K562 (cell line): ENCODE measurements at regions not wholly inside any gene's neighbourhood (a gene's known extent, or its start where the extent isn't known, plus 50 kb on each side); places are given as distances from the start of the nearest gene placed in this dataset.
A peak's percentile ranks its signal among the peaks of the same experiment; 100 is the strongest.

Source experiments
- ATAC-seq: fragments of 200-7000 bp; cut with Tn5 transposase; 3 replicates; pipeline ENCODE4 v1.9.1; 2020; ENCODE audit warnings: moderate library complexity
- BruUV-seq: library from RNA; stranded (reverse); fragments of 400-500 nt; replicated peaks from 2 replicates; lab custom pipeline; 2021; lab: Mats Ljungman, UMichigan
- CTCF ChIA-PET: fragments of 300-600 bp; formaldehyde crosslinking; extraction: SDS; loops from one replicate; lab custom pipeline; 2021; ENCODE audit warnings: low intra/inter-chr PET ratio; lab: Yijun Ruan, JAX
- POLR2A ChIA-PET: fragments of 300-600, 350-650 bp; sonication (Branson Sonifier 250); formaldehyde crosslinking; extraction: SDS; loops from one replicate; lab custom pipeline; 2021; ENCODE audit warnings: antibody characterized with exemption, inconsistent platforms; lab: Yijun Ruan, JAX
- DNase-seq, 4 experiments: peaks; one replicate each; pipeline versions ENCODE4 v3.0.0 to v3.0.0-alpha.2; 2011 to 2018; ENCODE audit warnings: low spot score in 3 of 4, mixed read lengths in 3 of 4; ENCODE audit errors: extremely low read depth in 1 of 4
- FAIRE-seq: peaks from 2 replicates; lab custom pipeline; 2011; peaks lifted over from hg19 to GRCh38; lab: Jason Lieb, UNC
- H2AFZ ChIP-seq: 2 replicates; pipeline ENCODE4 v1.6.0; 2011; ENCODE audit warnings: low read depth, low read length, control low read depth, inconsistent platforms
- H3K27ac ChIP-seq: fragments of 200-600 bp; 3 replicates; pipeline ENCODE4 v1.8.0; 2011; ENCODE audit warnings: low read depth, mild to moderate bottlenecking, control low read depth, inconsistent platforms, low read length, moderate library complexity, mixed read lengths; ENCODE audit errors: extremely low read depth
- H3K27me3 ChIP-seq, 2 experiments: fragments of 300-600 bp in 1 of 2; 2 replicates in 1 of 2; 3 replicates in 1 of 2; pipeline versions ENCODE4 v1.6.0 to v1.8.0; 2011; ENCODE audit warnings: inconsistent platforms in 2 of 2, low read length in 2 of 2, mild to moderate bottlenecking in 1 of 2, mixed read lengths in 1 of 2, moderate library complexity in 1 of 2; ENCODE audit not compliant: control insufficient read depth in 2 of 2, insufficient read depth in 2 of 2
- H3K36me3 ChIP-seq: fragments of 300-600 bp; 3 replicates; pipeline ENCODE4 v1.8.0; 2011; ENCODE audit warnings: mild to moderate bottlenecking, low read length, inconsistent platforms; ENCODE audit not compliant: control insufficient read depth, insufficient read depth
- H3K4me1 ChIP-seq, 2 experiments: fragments of 200-600 bp in 1 of 2; replicated peaks in 1 of 2; 2 replicates in 1 of 2; 3 replicates in 1 of 2; pipeline versions ENCODE4 v1.5.1 to v1.8.0; 2011; ENCODE audit warnings: inconsistent platforms in 2 of 2, low read length in 2 of 2, mild to moderate bottlenecking in 1 of 2, mixed read lengths in 1 of 2, moderate library complexity in 1 of 2; ENCODE audit not compliant: control insufficient read depth in 2 of 2, insufficient read depth in 2 of 2
- H3K4me2 ChIP-seq: 2 replicates; pipeline ENCODE4 v1.6.1; 2011; ENCODE audit warnings: low read length, control low read depth, inconsistent platforms, mixed read lengths; ENCODE audit not compliant: insufficient read depth
- H3K4me3 ChIP-seq: fragments of 200-600 bp; sonication (generic), shearing (Covaris generic); 2 replicates; pipeline ENCODE4 v1.5.1; 2016; ENCODE audit warnings: control low read depth, inconsistent platforms
- H3K79me2 ChIP-seq: fragments of 200-600 bp; 3 replicates; pipeline ENCODE4 v1.8.0; 2011; ENCODE audit warnings: low read length, inconsistent platforms; ENCODE audit not compliant: control insufficient read depth, insufficient read depth
- H3K9ac ChIP-seq, 2 experiments: 2 replicates each; pipeline versions ENCODE4 v1.6.0 to v1.6.1; 2011; ENCODE audit warnings: low read depth in 2 of 2, low read length in 2 of 2, control low read depth in 1 of 2, inconsistent platforms in 1 of 2, mild to moderate bottlenecking in 1 of 2, mixed read lengths in 1 of 2; ENCODE audit not compliant: insufficient read depth in 1 of 2
- H3K9me1 ChIP-seq: one replicate; pipeline ENCODE4 v1.6.0; 2011; ENCODE audit warnings: inconsistent platforms, mild to moderate bottlenecking, low read length, moderate library complexity; ENCODE audit not compliant: control insufficient read depth, insufficient read depth
- H3K9me3 ChIP-seq: replicated peaks from 2 replicates; pipeline ENCODE4 v1.5.1; 2011; ENCODE audit warnings: low read depth, low read length, inconsistent platforms; ENCODE audit not compliant: control insufficient read depth, insufficient read depth
- H4K20me1 ChIP-seq: replicated peaks from 2 replicates; pipeline ENCODE4 v1.6.1; 2011; ENCODE audit warnings: low read length, inconsistent platforms, mixed read lengths; ENCODE audit not compliant: control insufficient read depth, insufficient read depth
- BDP1 ChIP-seq: IDR thresholded peaks from 3 replicates; pipeline ENCODE4 v1.6.1; 2011; ENCODE audit not compliant: insufficient read length, insufficient read depth
- C11orf30 ChIP-seq: fragments of 450-650 bp; IDR thresholded peaks from 2 replicates; pipeline ENCODE4 v1.6.1; 2016; ENCODE audit warnings: low read depth, mild to moderate bottlenecking
- DACH1 ChIP-seq: fragments of 450-650 bp; IDR thresholded peaks from 2 replicates; pipeline ENCODE4 v1.6.1; 2018; ENCODE audit not compliant: partially characterized antibody
- DPF2 ChIP-seq: fragments of 450-650 bp; IDR thresholded peaks from 2 replicates; pipeline ENCODE4 v1.6.1; 2016
- FOXP1 ChIP-seq: sonication (generic); formaldehyde crosslinking; IDR thresholded peaks from 2 replicates; pipeline ENCODE4 v1.8.0; 2022; ENCODE audit warnings: mild to moderate bottlenecking, missing genetic modification reagents
- ILK ChIP-seq: fragments of 450-650 bp; IDR thresholded peaks from 2 replicates; pipeline ENCODE4 v1.6.1; 2016; ENCODE audit warnings: missing genetic modification characterization, low read depth, mild to moderate bottlenecking, missing compliant biosample characterization, moderate library complexity, borderline replicate concordance
- KAT2B ChIP-seq: IDR thresholded peaks from one replicate; pipeline ENCODE4 v1.6.1; 2012; ENCODE audit warnings: low read depth, mild to moderate bottlenecking, control low read depth, inconsistent platforms, low read length, moderate library complexity
- MAFG ChIP-seq: fragments of 450-650 bp; conservative IDR thresholded peaks from 2 replicates; pipeline ENCODE4 v1.6.1; 2016; ENCODE audit warnings: missing genetic modification characterization, missing compliant biosample characterization
- NFE2 ChIP-seq: IDR thresholded peaks from 2 replicates; pipeline ENCODE4 v1.6.1; 2014; ENCODE audit warnings: antibody characterized with exemption, low read depth
- SMARCA4 ChIP-seq: fragments of 450-650 bp; IDR thresholded peaks from 2 replicates; pipeline ENCODE4 v1.6.1; 2016
- TAF9B ChIP-seq: fragments of 450-650 bp; IDR thresholded peaks from 2 replicates; pipeline ENCODE4 v1.6.1; 2018; ENCODE audit warnings: mild to moderate bottlenecking; ENCODE audit not compliant: partially characterized antibody
- TEAD4 ChIP-seq, 2 experiments: sonication (generic) in 1 of 2; formaldehyde crosslinking in 1 of 2; IDR thresholded peaks; 2 replicates each; pipeline versions ENCODE4 v1.6.1 to v1.8.0; 2012 to 2022; ENCODE audit warnings: borderline replicate concordance in 1 of 2, inconsistent platforms in 1 of 2, low read length in 1 of 2, mild to moderate bottlenecking in 1 of 2, missing genetic modification reagents in 1 of 2
- ZNF696 ChIP-seq: fragments of 250-450 bp; sonication (Bioruptor Pico); conservative IDR thresholded peaks from 2 replicates; pipeline ENCODE4 v1.4.0; 2020; ENCODE audit warnings: mild to moderate bottlenecking, moderate library complexity
- ZSCAN32 ChIP-seq: fragments of 450-650 bp; formaldehyde crosslinking; IDR thresholded peaks from 2 replicates; pipeline ENCODE4 v1.4.0; 2020; ENCODE audit warnings: mild to moderate bottlenecking, moderate library complexity
- WGBS: fragments of 100-300 bp; shearing (Covaris generic); methylation state at CpG from one replicate; pipeline ENCODE4 v1.1.6; 2016; ENCODE audit warnings: low coverage, mixed read lengths; ENCODE audit not compliant: insufficient coverage; ENCODE audit errors: missing lambda C conversion rate; 5-methylcytosine and 5-hydroxymethylcytosine counted together
- in situ Hi-C: fragments of 300-500 bp; cut with MboI; formaldehyde crosslinking; loops from 4 replicates; pipeline ENCODE4 v1.15.0; 2018; ENCODE audit warnings: inconsistent platforms, mixed read lengths
- intact Hi-C: fragments of 100-400 bp; cut with micrococcal nuclease; formaldehyde crosslinking; loops from 2 replicates; pipeline ENCODE4 v1.14.2; 2022
- TF ChIP-seq, protein P1 (sequence below): sonication (generic); formaldehyde crosslinking; IDR thresholded peaks from 2 replicates; pipeline ENCODE4 v1.8.1; 2023; ENCODE audit warnings: mild to moderate bottlenecking, missing genetic modification reagents, moderate library complexity
- TF ChIP-seq, protein P2 (sequence below): sonication (generic); formaldehyde crosslinking; IDR thresholded peaks from 2 replicates; pipeline ENCODE4 v1.8.1; 2023; ENCODE audit warnings: mild to moderate bottlenecking, missing genetic modification reagents
- TF ChIP-seq, protein P3 (sequence below): sonication (generic); formaldehyde crosslinking; IDR thresholded peaks from 2 replicates; pipeline ENCODE4 v1.8.0; 2022; ENCODE audit warnings: mild to moderate bottlenecking, missing genetic modification reagents

DNA sequence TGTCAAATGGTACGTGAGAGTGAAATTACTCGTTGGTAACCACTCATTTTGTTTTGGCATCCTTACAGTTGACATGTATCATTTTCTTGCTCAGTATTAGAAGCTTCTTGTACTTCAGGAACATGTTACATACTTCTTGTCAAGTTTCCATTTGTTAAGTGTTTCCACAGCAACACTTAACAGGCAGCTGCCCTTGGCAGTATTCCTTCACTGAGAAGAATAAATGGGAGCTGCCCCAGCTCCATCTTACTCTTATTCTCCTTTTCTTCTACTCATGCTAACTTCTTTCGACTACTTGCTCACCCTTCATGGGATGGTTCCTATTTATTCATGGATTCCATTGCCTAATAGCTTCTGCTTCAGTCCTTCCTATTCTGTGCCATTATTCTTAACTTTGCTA lies 60.1 kb upstream of the TUBA3E start (continued):
- TF ChIP-seq, protein P1, sequence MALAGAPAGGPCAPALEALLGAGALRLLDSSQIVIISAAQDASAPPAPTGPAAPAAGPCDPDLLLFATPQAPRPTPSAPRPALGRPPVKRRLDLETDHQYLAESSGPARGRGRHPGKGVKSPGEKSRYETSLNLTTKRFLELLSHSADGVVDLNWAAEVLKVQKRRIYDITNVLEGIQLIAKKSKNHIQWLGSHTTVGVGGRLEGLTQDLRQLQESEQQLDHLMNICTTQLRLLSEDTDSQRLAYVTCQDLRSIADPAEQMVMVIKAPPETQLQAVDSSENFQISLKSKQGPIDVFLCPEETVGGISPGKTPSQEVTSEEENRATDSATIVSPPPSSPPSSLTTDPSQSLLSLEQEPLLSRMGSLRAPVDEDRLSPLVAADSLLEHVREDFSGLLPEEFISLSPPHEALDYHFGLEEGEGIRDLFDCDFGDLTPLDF (CRISPR knock-in tag) = no peak
- no peak for TF ChIP-seq ZNF696 (CRISPR knock-in tag)
- no peak for TF ChIP-seq FOXP1 (CRISPR knock-in tag)
- no peak for TF ChIP-seq DPF2
- TF ChIP-seq TAF9B = no peak
- no peak for TF ChIP-seq BDP1

DNA sequence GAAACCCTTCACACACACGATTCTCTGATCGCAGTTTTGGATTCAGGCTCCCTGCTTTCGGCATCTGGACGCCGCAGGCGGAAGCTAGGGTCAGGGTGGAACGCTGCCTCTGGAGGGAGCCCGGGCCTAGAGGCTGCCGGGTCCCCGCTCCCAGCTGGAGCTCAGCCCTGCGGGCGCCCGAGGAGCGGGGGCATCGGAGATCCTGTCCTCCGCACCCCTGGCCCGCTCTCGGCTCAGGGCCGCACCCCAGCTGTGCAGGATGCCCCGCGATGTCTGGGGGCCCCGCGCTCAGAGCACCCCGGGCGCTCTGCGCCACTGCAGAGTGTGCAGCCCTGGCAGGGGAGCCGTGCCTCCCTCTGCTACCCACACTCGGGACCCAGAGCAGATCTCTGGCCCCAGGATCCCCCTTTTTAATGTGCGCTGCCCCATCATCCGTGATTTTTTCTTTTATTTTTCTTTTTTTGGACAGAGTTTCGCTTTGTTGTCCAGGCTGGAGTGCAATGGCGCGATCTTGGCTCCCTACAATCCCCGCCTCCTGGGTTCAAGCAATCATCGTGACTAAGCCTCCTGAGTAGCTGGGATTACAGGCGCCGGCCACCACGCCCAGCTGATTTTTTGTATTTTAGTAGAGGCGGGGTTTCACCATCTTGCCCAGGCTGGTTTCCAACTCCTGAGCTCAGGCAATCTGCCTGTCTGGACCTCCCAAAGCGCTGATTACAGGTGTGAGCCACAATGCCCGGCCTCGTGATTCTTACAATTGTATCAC lies 54.8 kb upstream of the TUBA3E start:
- Histone ChIP-seq H3K9ac (no peak overlapping the region), H4K20me1 (no peaks in the 10 kb centered on the region), H3K9me3 (no peaks in the 10 kb centered on the region), H3K36me3 (no peaks in the 10 kb centered on the region), H3K27ac (no peak overlapping the region), H3K4me2 (peak overlapping the region; percentile 27), H2AFZ (peak overlapping the region; percentile 44; the same call in 1 of the 2 replicates), H3K27me3 (peaks cover 24 to 37% of the 10 kb centered on the region in 2 experiments), H3K9me1 (no peaks in the 10 kb centered on the region), H3K4me3 (peak overlapping the region; percentile 21; the same call in 1 of the 2 replicates), H3K79me2 (no peaks in the 10 kb centered on the region), H3K4me1 (peaks cover 0 to 19% of the 10 kb centered on the region in 2 experiments; a peak in 2 of 5 replicates)
- in situ Hi-C loops (no loop called here), intact Hi-C loops (no loop called here)
- no TSS peak for BruUV-seq
- under 1% methylated on average over 41 of the region's 42 CpGs for WGBS
- ChIA-PET CTCF (no interaction called here), POLR2A (interaction anchor here (1.2 kb wide), 1 partner anchor 11 kb away, joined by 4 read pairs; no protein-coding TSS in a partner anchor)
- FAIRE-seq (peak; percentile 77), DNase-seq (peak in 2 of 4 experiments; percentile 28 to 30), ATAC-seq (peak; percentile 83)
- TF ChIP-seq ZSCAN32 (CRISPR knock-in tag) (no peak), NFE2 (0 out of 2 replicates have a peak, but pooled peaks have one; percentile 8), MAFG (tag) (peak; percentile 23; the same call in 1 of the 2 replicates), ILK (tag) (no peak), SMARCA4 (0 out of 2 replicates have a peak, but pooled peaks have one; percentile 15), KAT2B (no peak), C11orf30 (peak; percentile 38; the same call in 1 of the 2 replicates), DACH1 (no peak), TEAD4 (IDR thresholded peaks at IDR 0.05; ENCODE audit: low read length) (no peak), TEAD4 (CRISPR knock-in tag; IDR thresholded peaks at IDR 0.05; ENCODE audit: borderline replicate concordance) (no peak)
- TF ChIP-seq, protein P2, sequence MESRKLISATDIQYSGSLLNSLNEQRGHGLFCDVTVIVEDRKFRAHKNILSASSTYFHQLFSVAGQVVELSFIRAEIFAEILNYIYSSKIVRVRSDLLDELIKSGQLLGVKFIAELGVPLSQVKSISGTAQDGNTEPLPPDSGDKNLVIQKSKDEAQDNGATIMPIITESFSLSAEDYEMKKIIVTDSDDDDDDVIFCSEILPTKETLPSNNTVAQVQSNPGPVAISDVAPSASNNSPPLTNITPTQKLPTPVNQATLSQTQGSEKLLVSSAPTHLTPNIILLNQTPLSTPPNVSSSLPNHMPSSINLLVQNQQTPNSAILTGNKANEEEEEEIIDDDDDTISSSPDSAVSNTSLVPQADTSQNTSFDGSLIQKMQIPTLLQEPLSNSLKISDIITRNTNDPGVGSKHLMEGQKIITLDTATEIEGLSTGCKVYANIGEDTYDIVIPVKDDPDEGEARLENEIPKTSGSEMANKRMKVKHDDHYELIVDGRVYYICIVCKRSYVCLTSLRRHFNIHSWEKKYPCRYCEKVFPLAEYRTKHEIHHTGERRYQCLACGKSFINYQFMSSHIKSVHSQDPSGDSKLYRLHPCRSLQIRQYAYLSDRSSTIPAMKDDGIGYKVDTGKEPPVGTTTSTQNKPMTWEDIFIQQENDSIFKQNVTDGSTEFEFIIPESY = no peak
- TF ChIP-seq, protein P3, sequence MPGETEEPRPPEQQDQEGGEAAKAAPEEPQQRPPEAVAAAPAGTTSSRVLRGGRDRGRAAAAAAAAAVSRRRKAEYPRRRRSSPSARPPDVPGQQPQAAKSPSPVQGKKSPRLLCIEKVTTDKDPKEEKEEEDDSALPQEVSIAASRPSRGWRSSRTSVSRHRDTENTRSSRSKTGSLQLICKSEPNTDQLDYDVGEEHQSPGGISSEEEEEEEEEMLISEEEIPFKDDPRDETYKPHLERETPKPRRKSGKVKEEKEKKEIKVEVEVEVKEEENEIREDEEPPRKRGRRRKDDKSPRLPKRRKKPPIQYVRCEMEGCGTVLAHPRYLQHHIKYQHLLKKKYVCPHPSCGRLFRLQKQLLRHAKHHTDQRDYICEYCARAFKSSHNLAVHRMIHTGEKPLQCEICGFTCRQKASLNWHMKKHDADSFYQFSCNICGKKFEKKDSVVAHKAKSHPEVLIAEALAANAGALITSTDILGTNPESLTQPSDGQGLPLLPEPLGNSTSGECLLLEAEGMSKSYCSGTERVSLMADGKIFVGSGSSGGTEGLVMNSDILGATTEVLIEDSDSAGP (CRISPR knock-in tag) = no peak
